GM10248 (cell line): ENCODE measurements at regions not wholly inside any gene's neighbourhood (a gene's known extent, or its start where the extent isn't known, plus 50 kb on each side); places are given as distances from the start of the nearest gene placed in this dataset.
"Not testable (repeated sequence)": the region's sequence is repeated elsewhere in the genome, so short reads cannot be mapped to it uniquely, and the experiment has no call there.

Experiments
- CTCF ChIA-PET: fragments of 300-600 bp; sonication (Branson Sonifier 250); formaldehyde crosslinking; extraction: SDS; loops from one replicate; lab custom pipeline; 2021; ENCODE audit warnings: antibody characterized with exemption; lab: Yijun Ruan, JAX
- POLR2A ChIA-PET: fragments of 350-650 bp; sonication (Branson Sonifier 250); formaldehyde crosslinking; extraction: SDS; loops from one replicate; lab custom pipeline; 2020; ENCODE audit warnings: antibody characterized with exemption; lab: Yijun Ruan, JAX
- DNase-seq: peaks from one replicate; pipeline ENCODE4 v3.0.0; 2012; ENCODE audit errors: extremely low spot score
- TF ChIP-seq, protein P1 (sequence below): IDR thresholded peaks from 2 replicates; pipeline ENCODE4 v1.5.1; 2012; ENCODE audit warnings: mild to moderate bottlenecking, low read depth; ENCODE audit errors: extremely low read depth, missing control alignments, control extremely low read depth

DNA sequence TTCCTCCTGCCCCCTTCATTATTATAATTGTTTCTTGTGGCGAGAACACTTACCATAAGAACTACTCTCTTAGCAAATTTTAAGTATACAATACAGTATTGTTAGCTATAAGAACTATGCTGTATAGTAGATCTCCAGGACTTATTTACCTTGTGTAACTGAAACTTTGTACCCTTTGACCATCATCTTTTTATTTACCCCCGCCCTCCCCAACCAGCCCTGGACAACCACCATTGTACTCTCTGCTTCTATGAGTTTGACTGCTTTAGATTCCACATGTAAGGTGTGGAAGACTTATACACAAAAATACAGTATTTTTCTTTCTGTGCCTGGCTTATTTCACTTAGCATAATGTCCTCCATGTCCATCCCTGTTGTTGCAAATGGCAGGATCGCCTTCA is 161.1 kb downstream of the PHF8 start:
- ChIA-PET CTCF (no interaction called here), POLR2A (no interaction called here)
- TF ChIP-seq, protein P1, sequence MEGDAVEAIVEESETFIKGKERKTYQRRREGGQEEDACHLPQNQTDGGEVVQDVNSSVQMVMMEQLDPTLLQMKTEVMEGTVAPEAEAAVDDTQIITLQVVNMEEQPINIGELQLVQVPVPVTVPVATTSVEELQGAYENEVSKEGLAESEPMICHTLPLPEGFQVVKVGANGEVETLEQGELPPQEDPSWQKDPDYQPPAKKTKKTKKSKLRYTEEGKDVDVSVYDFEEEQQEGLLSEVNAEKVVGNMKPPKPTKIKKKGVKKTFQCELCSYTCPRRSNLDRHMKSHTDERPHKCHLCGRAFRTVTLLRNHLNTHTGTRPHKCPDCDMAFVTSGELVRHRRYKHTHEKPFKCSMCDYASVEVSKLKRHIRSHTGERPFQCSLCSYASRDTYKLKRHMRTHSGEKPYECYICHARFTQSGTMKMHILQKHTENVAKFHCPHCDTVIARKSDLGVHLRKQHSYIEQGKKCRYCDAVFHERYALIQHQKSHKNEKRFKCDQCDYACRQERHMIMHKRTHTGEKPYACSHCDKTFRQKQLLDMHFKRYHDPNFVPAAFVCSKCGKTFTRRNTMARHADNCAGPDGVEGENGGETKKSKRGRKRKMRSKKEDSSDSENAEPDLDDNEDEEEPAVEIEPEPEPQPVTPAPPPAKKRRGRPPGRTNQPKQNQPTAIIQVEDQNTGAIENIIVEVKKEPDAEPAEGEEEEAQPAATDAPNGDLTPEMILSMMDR = no peak

GRCh38 chrX:53882331-53882730 is 161.9 kb downstream of the PHF8 start:
- TF ChIP-seq, protein P1 = no peak
- ChIA-PET CTCF (no interaction called here), POLR2A (no interaction called here)
- no peak for DNase-seq

More for the DNA sequence above, 161.1 kb downstream of the PHF8 start:
- DNase-seq = no peak

DNA sequence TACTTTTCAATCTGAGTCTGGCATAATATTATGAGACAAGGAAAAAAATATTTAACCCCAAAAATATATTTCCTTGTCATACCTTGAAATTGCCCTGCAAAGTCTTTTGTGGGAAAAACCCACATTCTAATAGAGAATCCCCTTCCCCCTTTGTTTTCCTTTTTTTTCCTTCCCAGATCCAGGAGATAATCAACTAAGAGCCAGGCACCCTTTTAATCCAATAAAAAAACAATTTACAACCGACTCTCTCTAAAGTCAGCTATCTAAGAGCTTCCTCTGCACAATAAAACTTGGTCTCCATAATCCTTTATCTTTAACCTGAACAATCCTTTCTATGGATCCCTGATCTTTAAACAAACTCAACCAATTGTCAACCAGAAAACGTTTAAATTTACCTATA is 163.5 kb downstream of the PHF8 start:
- DNase-seq, POLR2A ChIA-PET, CTCF ChIA-PET: not testable (repeated sequence)

DNA sequence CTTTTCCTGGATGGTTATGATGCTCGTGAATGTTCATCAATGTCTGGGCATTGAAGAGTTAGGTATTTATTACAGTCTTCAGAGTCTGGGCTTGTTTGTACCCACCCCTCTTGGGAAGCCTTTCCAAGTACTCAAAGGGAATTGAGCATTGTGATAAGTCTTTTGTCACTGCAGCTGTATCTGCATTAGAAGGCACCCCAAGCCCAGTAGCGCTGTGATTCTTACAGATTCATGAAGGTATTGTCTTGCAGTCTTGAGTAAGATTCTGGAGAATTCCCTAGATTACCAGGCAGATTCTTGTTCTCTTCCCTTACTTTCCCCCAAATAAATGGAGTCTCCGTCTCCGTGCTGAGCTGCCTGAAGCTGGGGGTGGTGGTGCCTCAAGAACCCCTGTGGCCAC is 173.4 kb upstream of the HUWE1 start:
- TF ChIP-seq, protein P1 = no peak
- ChIA-PET CTCF (no interaction called here), POLR2A (no interaction called here)
- DNase-seq = no peak

DNA sequence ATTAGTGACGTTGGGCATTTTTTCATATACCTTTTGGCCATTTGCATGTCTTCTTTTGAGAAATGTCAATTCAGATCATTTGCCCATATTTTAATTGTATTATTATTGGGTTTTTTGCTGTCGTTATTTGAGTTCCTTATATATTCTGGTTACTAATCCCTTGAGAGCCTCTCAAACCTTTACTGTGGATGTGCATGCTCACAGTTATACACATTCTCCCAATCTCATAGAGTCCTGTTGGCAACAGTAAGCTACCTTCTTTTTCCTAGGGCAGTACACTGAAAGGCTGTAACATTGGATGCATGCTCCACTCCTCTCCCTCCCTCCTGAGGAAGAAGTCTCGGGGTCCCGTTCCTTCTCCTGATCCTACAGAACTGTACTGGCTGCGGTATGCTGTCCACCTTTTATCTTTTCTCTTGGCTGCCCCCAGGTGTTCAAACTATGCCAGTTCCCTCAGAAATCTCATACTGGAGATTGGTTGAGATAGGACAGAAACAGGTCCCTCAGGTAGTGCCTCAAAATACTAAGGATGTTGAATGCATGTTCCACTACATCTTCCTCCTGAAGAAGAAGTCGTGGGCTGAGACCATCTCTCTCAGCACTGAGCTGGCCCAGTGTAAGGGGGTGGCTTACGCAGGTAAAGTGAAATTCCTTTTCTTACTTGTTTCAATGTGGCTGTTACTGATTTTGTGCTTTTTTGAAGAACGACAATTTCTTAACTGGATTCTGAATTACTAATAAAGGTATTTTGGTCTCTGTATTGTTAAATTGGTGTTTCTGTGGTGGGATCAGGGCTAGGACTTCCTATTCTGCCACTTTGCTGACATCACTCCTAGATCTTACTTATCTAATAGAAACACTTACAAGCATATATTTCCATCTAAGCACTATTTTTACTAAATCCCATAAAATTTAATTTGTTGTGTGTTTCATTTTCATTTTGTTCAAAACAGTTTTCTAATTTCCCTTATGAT is 145.4 kb upstream of the HUWE1 start:
- POLR2A ChIA-PET = no interaction called here
- TF ChIP-seq, protein P1 = no peak
- CTCF ChIA-PET = interaction anchor here (1.0 to 1.3 kb wide), 3 partner anchors 9 to 162 kb away, joined by 3 to 4 read pairs (median 3); no protein-coding TSS in a partner anchor
- peak; percentile 41 for DNase-seq

DNA sequence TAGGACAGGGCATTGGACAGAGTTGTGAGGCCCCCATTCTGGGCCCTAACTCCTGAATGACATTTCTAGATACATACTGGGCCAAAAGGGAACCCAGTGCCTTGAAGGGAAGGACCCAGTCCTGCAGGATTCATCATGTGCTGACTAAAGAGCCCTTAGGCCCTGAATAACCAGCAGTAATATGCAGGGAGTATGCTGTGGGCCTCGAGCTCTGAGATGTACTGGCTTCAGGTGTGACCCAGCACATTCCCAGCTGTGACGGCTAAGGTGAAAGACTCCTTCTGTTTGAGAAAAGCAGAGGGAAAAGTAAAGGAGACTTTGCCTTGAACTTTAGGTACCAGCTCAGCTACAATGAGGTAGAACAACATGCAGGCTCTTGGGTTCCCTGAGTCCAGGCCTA is 138.2 kb upstream of the HUWE1 start:
- no peak for DNase-seq
- CTCF ChIA-PET = no interaction called here
- TF ChIP-seq, protein P1 = no peak
- POLR2A ChIA-PET = no interaction called here

DNA sequence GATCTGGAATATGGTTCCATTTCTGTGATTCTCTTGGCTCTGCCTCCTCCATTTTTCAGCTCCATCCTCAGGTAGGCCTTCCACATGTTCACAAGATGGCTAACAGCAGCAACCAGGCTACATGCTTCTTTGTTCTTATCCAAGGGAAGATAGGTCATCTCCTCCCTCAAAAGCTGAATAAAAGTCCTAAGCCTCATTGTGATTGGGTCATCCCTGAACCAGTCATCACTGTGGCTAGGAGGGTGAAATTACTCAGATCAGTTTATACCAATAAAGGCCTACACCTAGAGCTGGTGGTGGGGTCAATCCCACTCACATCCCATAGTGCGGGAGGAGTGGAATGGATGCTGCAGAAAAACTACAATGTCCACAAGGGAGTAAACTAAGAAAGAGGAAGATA is 131.6 kb upstream of the HUWE1 start:
- POLR2A ChIA-PET = interaction anchor here (0.6 kb wide), 1 partner anchor 190 kb away, joined by 4 read pairs; no protein-coding TSS in a partner anchor
- CTCF ChIA-PET, DNase-seq: not testable (repeated sequence)
